GM18873 (cell line): ENCODE measurements at regions not wholly inside any gene's neighbourhood (a gene's known extent, or its start where the extent isn't known, plus 50 kb on each side); places are given as distances from the start of the nearest gene placed in this dataset.

Source experiments
- ATAC-seq: cut with Tn5 transposase; IDR thresholded peaks from one replicate; pipeline ENCODE4 v1.9.1; 2021; ENCODE audit warnings: mild to moderate bottlenecking, moderate library complexity, moderate number of reproducible peaks; ENCODE audit not compliant: unreplicated experiment, low FRiP score

GRCh38 chr2:42914314-42914713 lies 121.9 kb upstream of the HAAO start:
- ATAC-seq, result no peak

- ATAC-seq, result no peak
These were observed 121.0 kb upstream of the HAAO start for GRCh38 chr2:42913280-42913878.

- ATAC-seq, result no peak
These were observed 118.4 kb upstream of the HAAO start for GRCh38 chr2:42910645-42911405.

GRCh38 chr2:42909966-42910365 lies 117.6 kb upstream of the HAAO start:
- no peak for ATAC-seq

- no peak for ATAC-seq
These were observed 116.3 kb upstream of the HAAO start for GRCh38 chr2:42908518-42909200.

GRCh38 chr2:42907835-42908234 lies 115.5 kb upstream of the HAAO start:
- no peak for ATAC-seq

GRCh38 chr2:42906557-42907411 lies 114.4 kb upstream of the HAAO start:
- ATAC-seq, result no peak

- ATAC-seq, result no peak
These were observed 113.8 kb upstream of the HAAO start for GRCh38 chr2:42906111-42906556.

- no peak for ATAC-seq
These were observed 113.1 kb upstream of the HAAO start for GRCh38 chr2:42905341-42906110.

- no peak for ATAC-seq
These were observed 112.1 kb upstream of the HAAO start for GRCh38 chr2:42904576-42904876.

GRCh38 chr2:42903821-42904575 lies 111.6 kb upstream of the HAAO start:
- ATAC-seq, result no peak

- ATAC-seq, result no peak
These were observed 110.7 kb upstream of the HAAO start for GRCh38 chr2:42902939-42903709.

GRCh38 chr2:42901076-42901640 lies 108.8 kb upstream of the HAAO start:
- no peak for ATAC-seq

- ATAC-seq, result no peak
These were observed 108.0 kb upstream of the HAAO start for GRCh38 chr2:42900289-42900891.

- ATAC-seq, result no peak
These were observed 105.0 kb upstream of the HAAO start for GRCh38 chr2:42897358-42897757.

- no peak for ATAC-seq
These were observed 103.4 kb upstream of the HAAO start for GRCh38 chr2:42895791-42896135.

GRCh38 chr2:42895134-42895790 lies 102.9 kb upstream of the HAAO start:
- ATAC-seq, result no peak
